IMR-90 (cell line): ENCODE measurements at regions not wholly inside any gene's neighbourhood (a gene's known extent, or its start where the extent isn't known, plus 50 kb on each side); places are given as distances from the start of the nearest gene placed in this dataset.

Experiments used
- ATAC-seq: fragments of 200-7000 bp; cut with Tn5 transposase; 2 replicates; pipeline ENCODE4 v1.9.1; 2020; ENCODE audit warnings: low read depth, mild to moderate bottlenecking, moderate library complexity
- BruUV-seq: library from RNA; stranded (reverse); fragments of 400-500 nt; replicated peaks from 2 replicates; lab custom pipeline; 2021; lab: Mats Ljungman, UMichigan
- CTCF ChIA-PET: fragments of 300-600 bp; formaldehyde crosslinking; extraction: SDS; loops from one replicate; lab custom pipeline; 2021; ENCODE audit warnings: antibody characterized with exemption; lab: Yijun Ruan, JAX
- POLR2A ChIA-PET: fragments of 300-600 bp; sonication (Branson Sonifier 250); formaldehyde crosslinking; loops from one replicate; lab custom pipeline; 2022; ENCODE audit warnings: antibody characterized with exemption; ENCODE audit not compliant: unreplicated experiment; lab: Charles Lee
- DNase-seq: peaks from one replicate; pipeline ENCODE4 v3.0.0; 2013
- H2AFZ ChIP-seq: replicated peaks from 2 replicates; pipeline ENCODE3; 2013; ENCODE audit warnings: low read length, mild to moderate bottlenecking; ENCODE audit not compliant: poor library complexity
- H2AK5ac ChIP-seq: 2 replicates; pipeline ENCODE4 v1.6.1; 2013; ENCODE audit warnings: low read depth, low read length, inconsistent platforms
- H2AK9ac ChIP-seq: replicated peaks from 2 replicates; pipeline ENCODE3; 2013; ENCODE audit warnings: mild to moderate bottlenecking, low read depth, low read length, moderate library complexity; ENCODE audit not compliant: poor library complexity
- H2BK120ac ChIP-seq: 2 replicates; pipeline ENCODE4 v1.6.1; 2013; ENCODE audit warnings: low read depth, low read length, inconsistent platforms
- H2BK15ac ChIP-seq: 3 replicates; pipeline ENCODE4 v1.6.1; 2013; ENCODE audit warnings: low read depth, low read length, inconsistent platforms
- H2BK20ac ChIP-seq: 2 replicates; pipeline ENCODE4 v1.6.1; 2013; ENCODE audit warnings: low read depth, mild to moderate bottlenecking, inconsistent platforms, low read length, moderate library complexity
- H2BK5ac ChIP-seq: 2 replicates; pipeline ENCODE4 v1.6.1; 2013; ENCODE audit warnings: mild to moderate bottlenecking, low read depth, low read length, inconsistent platforms; ENCODE audit not compliant: poor library complexity, severe bottlenecking
- H3K14ac ChIP-seq: replicated peaks from 2 replicates; pipeline ENCODE4 v1.6.1; 2013; ENCODE audit warnings: low read depth, low read length, inconsistent platforms
- H3K18ac ChIP-seq: 2 replicates; pipeline ENCODE4 v1.6.1; 2013; ENCODE audit warnings: low read depth, low read length, control low read depth
- H3K23ac ChIP-seq: 2 replicates; pipeline ENCODE4 v1.6.1; 2013; ENCODE audit warnings: low read depth, low read length, inconsistent platforms
- H3K27ac ChIP-seq: 2 replicates; pipeline ENCODE4 v1.5.1; 2013; ENCODE audit warnings: mild to moderate bottlenecking, control low read depth, low read length; ENCODE audit not compliant: insufficient read depth
- H3K27me3 ChIP-seq: 2 replicates; pipeline ENCODE4 v1.6.1; 2013; ENCODE audit warnings: low read length; ENCODE audit not compliant: control insufficient read depth, insufficient read depth
- H3K36me3 ChIP-seq: 2 replicates; pipeline ENCODE4 v1.6.1; 2013; ENCODE audit warnings: low read length, mixed read lengths; ENCODE audit not compliant: control insufficient read depth, insufficient read depth
- H3K4ac ChIP-seq: 2 replicates; pipeline ENCODE4 v1.6.1; 2013; ENCODE audit warnings: low read depth, low read length, inconsistent platforms
- H3K4me1 ChIP-seq: 2 replicates; pipeline ENCODE4 v1.6.1; 2013; ENCODE audit warnings: low read length, mixed read lengths; ENCODE audit not compliant: control insufficient read depth, insufficient read depth
- H3K4me2 ChIP-seq: 2 replicates; pipeline ENCODE4 v1.6.1; 2013; ENCODE audit warnings: low read depth, mild to moderate bottlenecking, control low read depth, low read length, moderate library complexity
- H3K4me3 ChIP-seq: 2 replicates; pipeline ENCODE4 v1.5.1; 2013; ENCODE audit warnings: low read depth, mild to moderate bottlenecking, control low read depth, low read length, moderate library complexity; ENCODE audit not compliant: insufficient read depth
- H3K56ac ChIP-seq: 2 replicates; pipeline ENCODE4 v1.6.1; 2013; ENCODE audit warnings: low read length, inconsistent platforms; ENCODE audit not compliant: insufficient read depth; ENCODE audit errors: extremely low read depth
- H3K79me1 ChIP-seq, 2 experiments: 2 replicates each; pipeline ENCODE4 v1.6.1; 2013; ENCODE audit warnings: low read length in 2 of 2, inconsistent platforms in 1 of 2, low read depth in 1 of 2
- H3K9ac ChIP-seq: 2 replicates; pipeline ENCODE4 v1.6.1; 2013; ENCODE audit warnings: low read depth, low read length, control low read depth
- H3K9me1 ChIP-seq: 2 replicates; pipeline ENCODE4 v1.6.1; 2013; ENCODE audit warnings: low read length, inconsistent platforms; ENCODE audit not compliant: insufficient read depth
- H3K9me3 ChIP-seq: 2 replicates; pipeline ENCODE4 v1.6.1; 2013; ENCODE audit warnings: low read length; ENCODE audit not compliant: control insufficient read depth, insufficient read depth
- H4K20me1 ChIP-seq: 2 replicates; pipeline ENCODE4 v1.6.1; 2013; ENCODE audit warnings: low read length, inconsistent platforms; ENCODE audit not compliant: insufficient read depth
- H4K5ac ChIP-seq: 2 replicates; pipeline ENCODE4 v1.6.1; 2013; ENCODE audit warnings: mild to moderate bottlenecking, low read depth, low read length, control low read depth
- H4K8ac ChIP-seq, 2 experiments: 2 replicates each; pipeline ENCODE4 v1.6.1; 2013; ENCODE audit warnings: low read depth in 2 of 2, low read length in 2 of 2, control low read depth in 1 of 2, inconsistent platforms in 1 of 2
- H4K91ac ChIP-seq: 2 replicates; pipeline ENCODE4 v1.6.1; 2013; ENCODE audit warnings: low read depth, low read length, inconsistent platforms; ENCODE audit not compliant: insufficient read depth
- BHLHE40 ChIP-seq: fragments of 150-350 bp; IDR thresholded peaks from 2 replicates; pipeline ENCODE4 v1.6.1; 2016; ENCODE audit warnings: mild to moderate bottlenecking, low read depth, low read length
- CEBPB ChIP-seq: IDR thresholded peaks from 2 replicates; pipeline ENCODE4 v1.6.1; 2012; ENCODE audit warnings: low read depth, low read length, improper control_type of control experiment
- CHD1 ChIP-seq: IDR thresholded peaks from 2 replicates; pipeline ENCODE4 v1.6.1; 2012; ENCODE audit warnings: low read depth, low read length, improper control_type of control experiment
- FOS ChIP-seq: fragments of 150-350 bp; IDR thresholded peaks from 2 replicates; pipeline ENCODE4 v1.6.1; 2016; ENCODE audit warnings: low read depth, low read length
- MAFK ChIP-seq: IDR thresholded peaks from 2 replicates; pipeline ENCODE4 v1.6.1; 2012; ENCODE audit warnings: low read depth, low read length, improper control_type of control experiment
- MAZ ChIP-seq: IDR thresholded peaks from 2 replicates; pipeline ENCODE4 v1.6.1; 2012; ENCODE audit warnings: low read depth, mild to moderate bottlenecking, low read length, improper control_type of control experiment, moderate library complexity, borderline replicate concordance
- MXI1 ChIP-seq: IDR thresholded peaks from 2 replicates; pipeline ENCODE4 v1.6.1; 2012; ENCODE audit warnings: low read depth, mild to moderate bottlenecking, low read length, moderate library complexity, borderline replicate concordance
- NFE2L2 ChIP-seq: fragments of 150-350 bp; IDR thresholded peaks from 2 replicates; pipeline ENCODE4 v1.6.1; 2016; ENCODE audit warnings: low read depth, mild to moderate bottlenecking, low read length
- POLR2A ChIP-seq: IDR thresholded peaks from 2 replicates; pipeline ENCODE4 v1.6.1; 2012; ENCODE audit warnings: mild to moderate bottlenecking, low read depth, low read length
- RAD21 ChIP-seq: IDR thresholded peaks from 2 replicates; pipeline ENCODE4 v1.6.1; 2012; ENCODE audit warnings: low read length, improper control_type of control experiment
- RCOR1 ChIP-seq: IDR thresholded peaks from 2 replicates; pipeline ENCODE4 v1.6.1; 2012; ENCODE audit warnings: mild to moderate bottlenecking, low read length, improper control_type of control experiment; ENCODE audit not compliant: insufficient replicate concordance
- RFX5 ChIP-seq: IDR thresholded peaks from 2 replicates; pipeline ENCODE4 v1.8.0; 2012; ENCODE audit warnings: low read depth, mild to moderate bottlenecking, low read length, moderate library complexity
- SMC3 ChIP-seq: fragments of 150-350 bp; IDR thresholded peaks from 2 replicates; pipeline ENCODE4 v1.6.1; 2016; ENCODE audit warnings: low read depth, mild to moderate bottlenecking, antibody characterized with exemption, low read length, moderate library complexity
- WGBS, 2 experiments: methylation state at CpG; one replicate each; pipeline versions ENCODE4 v1.1.5 to v1.1.7; 2013; ENCODE audit warnings: missing lambda C conversion rate in 2 of 2; ENCODE audit not compliant: insufficient read length in 1 of 2; ENCODE audit errors: extremely low coverage in 2 of 2; 5-methylcytosine and 5-hydroxymethylcytosine counted together
- dilution Hi-C: fragments of 300-500 bp; cut with HindIII; formaldehyde crosslinking; loops from one replicate; pipeline ENCODE4 v1.14.3; 2018; ENCODE audit warnings: low sequenced_read_pairs; ENCODE audit not compliant: unreplicated experiment
- in situ Hi-C: fragments of 300-500 bp; cut with MboI; formaldehyde crosslinking; loops from 3 replicates; pipeline ENCODE4 v1.14.3; 2019; ENCODE audit warnings: low sequenced_read_pairs, inconsistent platforms, mixed read lengths
- intact Hi-C: fragments of 100-400 bp; cut with micrococcal nuclease; formaldehyde crosslinking; loops from 2 replicates; pipeline ENCODE4 v1.10.0; 2022
- TF ChIP-seq, protein P1 (sequence below): fragments of 150-350 bp; IDR thresholded peaks from 2 replicates; pipeline ENCODE4 v1.6.1; 2017; ENCODE audit warnings: mild to moderate bottlenecking, antibody characterized with exemption, low read length, low read depth
- TF ChIP-seq, protein P2 (sequence below): conservative IDR thresholded peaks from 2 replicates; pipeline ENCODE4 v1.5.1; 2012; ENCODE audit warnings: mild to moderate bottlenecking, low read depth, low read length, improper control_type of control experiment
- TF ChIP-seq, protein P3 (sequence below): fragments of 150-350 bp; IDR thresholded peaks from 2 replicates; pipeline ENCODE4 v1.6.1; 2016; ENCODE audit warnings: low read depth, mild to moderate bottlenecking, low read length, moderate library complexity, borderline replicate concordance

DNA sequence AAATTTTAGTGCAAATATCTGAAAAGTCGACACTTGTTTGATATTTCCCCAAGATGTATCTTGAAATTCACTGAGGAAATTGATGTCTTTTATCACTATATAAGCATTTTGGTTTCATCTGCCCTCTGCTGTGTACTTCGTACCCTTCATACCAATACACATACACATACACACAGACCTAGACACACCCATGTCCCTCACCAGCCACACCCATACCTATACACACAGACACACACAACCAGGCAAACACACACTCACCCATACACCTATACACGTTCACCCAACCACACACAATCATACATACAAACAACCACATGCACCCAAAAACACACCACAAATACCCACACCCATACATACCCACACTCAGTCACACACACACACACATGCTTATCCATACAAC, 367.8 kb downstream of the HINT1 start:
- peak overlapping the region; percentile 33 for H2BK5ac ChIP-seq
- no peak overlapping the region for H2BK15ac ChIP-seq
- TF ChIP-seq POLR2A (no peak), RAD21 (no peak), FOS (no peak), RFX5 (no peak), CHD1 (no peak), SMC3 (no peak), CEBPB (no peak), BHLHE40 (no peak), NFE2L2 (no peak), RCOR1 (no peak), MXI1 (no peak), MAZ (no peak), MAFK (no peak)
- TF ChIP-seq, protein P1, sequence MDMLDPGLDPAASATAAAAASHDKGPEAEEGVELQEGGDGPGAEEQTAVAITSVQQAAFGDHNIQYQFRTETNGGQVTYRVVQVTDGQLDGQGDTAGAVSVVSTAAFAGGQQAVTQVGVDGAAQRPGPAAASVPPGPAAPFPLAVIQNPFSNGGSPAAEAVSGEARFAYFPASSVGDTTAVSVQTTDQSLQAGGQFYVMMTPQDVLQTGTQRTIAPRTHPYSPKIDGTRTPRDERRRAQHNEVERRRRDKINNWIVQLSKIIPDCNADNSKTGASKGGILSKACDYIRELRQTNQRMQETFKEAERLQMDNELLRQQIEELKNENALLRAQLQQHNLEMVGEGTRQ, result no peak
- TF ChIP-seq, protein P2, sequence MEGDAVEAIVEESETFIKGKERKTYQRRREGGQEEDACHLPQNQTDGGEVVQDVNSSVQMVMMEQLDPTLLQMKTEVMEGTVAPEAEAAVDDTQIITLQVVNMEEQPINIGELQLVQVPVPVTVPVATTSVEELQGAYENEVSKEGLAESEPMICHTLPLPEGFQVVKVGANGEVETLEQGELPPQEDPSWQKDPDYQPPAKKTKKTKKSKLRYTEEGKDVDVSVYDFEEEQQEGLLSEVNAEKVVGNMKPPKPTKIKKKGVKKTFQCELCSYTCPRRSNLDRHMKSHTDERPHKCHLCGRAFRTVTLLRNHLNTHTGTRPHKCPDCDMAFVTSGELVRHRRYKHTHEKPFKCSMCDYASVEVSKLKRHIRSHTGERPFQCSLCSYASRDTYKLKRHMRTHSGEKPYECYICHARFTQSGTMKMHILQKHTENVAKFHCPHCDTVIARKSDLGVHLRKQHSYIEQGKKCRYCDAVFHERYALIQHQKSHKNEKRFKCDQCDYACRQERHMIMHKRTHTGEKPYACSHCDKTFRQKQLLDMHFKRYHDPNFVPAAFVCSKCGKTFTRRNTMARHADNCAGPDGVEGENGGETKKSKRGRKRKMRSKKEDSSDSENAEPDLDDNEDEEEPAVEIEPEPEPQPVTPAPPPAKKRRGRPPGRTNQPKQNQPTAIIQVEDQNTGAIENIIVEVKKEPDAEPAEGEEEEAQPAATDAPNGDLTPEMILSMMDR, result no peak
- TF ChIP-seq, protein P3, sequence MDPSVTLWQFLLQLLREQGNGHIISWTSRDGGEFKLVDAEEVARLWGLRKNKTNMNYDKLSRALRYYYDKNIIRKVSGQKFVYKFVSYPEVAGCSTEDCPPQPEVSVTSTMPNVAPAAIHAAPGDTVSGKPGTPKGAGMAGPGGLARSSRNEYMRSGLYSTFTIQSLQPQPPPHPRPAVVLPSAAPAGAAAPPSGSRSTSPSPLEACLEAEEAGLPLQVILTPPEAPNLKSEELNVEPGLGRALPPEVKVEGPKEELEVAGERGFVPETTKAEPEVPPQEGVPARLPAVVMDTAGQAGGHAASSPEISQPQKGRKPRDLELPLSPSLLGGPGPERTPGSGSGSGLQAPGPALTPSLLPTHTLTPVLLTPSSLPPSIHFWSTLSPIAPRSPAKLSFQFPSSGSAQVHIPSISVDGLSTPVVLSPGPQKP, result no peak
- CTCF ChIA-PET, result no interaction called here
- H3K36me3 ChIP-seq, result no peaks in the 10 kb centered on the region
- no peak overlapping the region for H4K8ac ChIP-seq
- no peak overlapping the region for H3K9ac ChIP-seq
- no peaks in the 10 kb centered on the region for H3K79me1 ChIP-seq
- H4K5ac ChIP-seq, result no peak overlapping the region
- POLR2A ChIA-PET, result no interaction called here
- dilution Hi-C loops (no loop called here), intact Hi-C loops (no loop called here), in situ Hi-C loops (no loop called here)
- ATAC-seq (no peak), DNase-seq (no peak)
- no peak overlapping the region for H4K91ac ChIP-seq
- H2AFZ ChIP-seq, result no peak overlapping the region
- H3K9me3 ChIP-seq, result peaks cover 2% of the 10 kb centered on the region; the same call in 1 of the 2 replicates
- H3K4ac ChIP-seq, result no peak overlapping the region
- H3K14ac ChIP-seq, result no peak overlapping the region
- H2BK120ac ChIP-seq, result no peak overlapping the region
- no peaks in the 10 kb centered on the region for H4K20me1 ChIP-seq
- H3K23ac ChIP-seq, result no peak overlapping the region
- H3K18ac ChIP-seq, result no peak overlapping the region
- no peaks in the 10 kb centered on the region for H3K4me1 ChIP-seq
- no peak overlapping the region for H3K4me3 ChIP-seq
- H2AK9ac ChIP-seq, result no peak overlapping the region
- H2BK20ac ChIP-seq, result no peak overlapping the region
- WGBS, 2 experiments, result 10% methylated on average over 2 of the region's 3 CpGs; no CpG with 5 or more reads in 1 of the 2 experiments
- no peak overlapping the region for H3K4me2 ChIP-seq
- H3K27me3 ChIP-seq, result no peaks in the 10 kb centered on the region
- H3K56ac ChIP-seq, result no peak overlapping the region
- no TSS peak for BruUV-seq
- no peaks in the 10 kb centered on the region for H3K9me1 ChIP-seq
- no peak overlapping the region for H3K27ac ChIP-seq
- no peak overlapping the region for H2AK5ac ChIP-seq
